HG02981 (cell line): ENCODE measurements at regions not wholly inside any gene's neighbourhood (a gene's known extent, or its start where the extent isn't known, plus 50 kb on each side); places are given as distances from the start of the nearest gene placed in this dataset.

Experiments used
- ATAC-seq: cut with Tn5 transposase; IDR thresholded peaks from one replicate; pipeline ENCODE4 v1.9.1; 2021; ENCODE audit warnings: mild to moderate bottlenecking, moderate library complexity; ENCODE audit not compliant: unreplicated experiment

- no peak for ATAC-seq
These were observed 82.8 kb upstream of the KLHL1 start for GRCh38 chr13:70191034-70191433.

GRCh38 chr13:70189981-70190380, 81.7 kb upstream of the KLHL1 start:
- ATAC-seq: no peak

- ATAC-seq: no peak
These were observed 80.3 kb upstream of the KLHL1 start for GRCh38 chr13:70188567-70188966.

GRCh38 chr13:70183041-70183440, 74.8 kb upstream of the KLHL1 start:
- no peak for ATAC-seq
